ENCODE measurements at regions not wholly inside any gene's neighbourhood (a gene's known extent, or its start where the extent isn't known, plus 50 kb on each side); places are given as distances from the start of the nearest gene placed in this dataset.

DNA sequence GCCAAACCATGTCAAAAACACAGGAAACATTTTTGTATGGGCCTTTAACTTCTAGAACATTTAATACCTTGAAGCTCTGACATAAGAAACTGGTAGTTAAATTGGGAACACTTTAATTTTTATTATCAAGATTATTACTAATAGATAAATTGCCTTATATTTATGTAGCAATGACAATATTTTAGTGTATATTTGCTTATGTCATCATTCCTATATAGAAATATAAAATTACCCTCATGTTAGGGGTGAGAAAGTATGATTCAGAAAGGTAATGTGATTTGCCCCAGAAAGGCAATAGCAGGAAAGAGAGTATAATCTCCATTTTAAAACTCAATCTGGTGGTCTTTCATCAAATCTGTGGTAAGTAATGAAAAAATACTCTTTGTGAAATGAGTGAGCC, 147.4 kb downstream of the IL15 start:
- no peak for TF ChIP-seq POLR2A (IDR thresholded peaks at IDR 0.05)
- TF ChIP-seq, protein P1, sequence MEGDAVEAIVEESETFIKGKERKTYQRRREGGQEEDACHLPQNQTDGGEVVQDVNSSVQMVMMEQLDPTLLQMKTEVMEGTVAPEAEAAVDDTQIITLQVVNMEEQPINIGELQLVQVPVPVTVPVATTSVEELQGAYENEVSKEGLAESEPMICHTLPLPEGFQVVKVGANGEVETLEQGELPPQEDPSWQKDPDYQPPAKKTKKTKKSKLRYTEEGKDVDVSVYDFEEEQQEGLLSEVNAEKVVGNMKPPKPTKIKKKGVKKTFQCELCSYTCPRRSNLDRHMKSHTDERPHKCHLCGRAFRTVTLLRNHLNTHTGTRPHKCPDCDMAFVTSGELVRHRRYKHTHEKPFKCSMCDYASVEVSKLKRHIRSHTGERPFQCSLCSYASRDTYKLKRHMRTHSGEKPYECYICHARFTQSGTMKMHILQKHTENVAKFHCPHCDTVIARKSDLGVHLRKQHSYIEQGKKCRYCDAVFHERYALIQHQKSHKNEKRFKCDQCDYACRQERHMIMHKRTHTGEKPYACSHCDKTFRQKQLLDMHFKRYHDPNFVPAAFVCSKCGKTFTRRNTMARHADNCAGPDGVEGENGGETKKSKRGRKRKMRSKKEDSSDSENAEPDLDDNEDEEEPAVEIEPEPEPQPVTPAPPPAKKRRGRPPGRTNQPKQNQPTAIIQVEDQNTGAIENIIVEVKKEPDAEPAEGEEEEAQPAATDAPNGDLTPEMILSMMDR (IDR thresholded peaks at IDR 0.05), result no peak
- intact Hi-C loops (cut with DNase I; ENCODE audit: low total_unique reads), result no loop called here
- no peak for DNase-seq (ENCODE audit: low spot score in 2 of 2)
- H3K4me3 ChIP-seq (ENCODE audit: low read depth, poor library complexity, severe bottlenecking), result no peak overlapping the region

DNA sequence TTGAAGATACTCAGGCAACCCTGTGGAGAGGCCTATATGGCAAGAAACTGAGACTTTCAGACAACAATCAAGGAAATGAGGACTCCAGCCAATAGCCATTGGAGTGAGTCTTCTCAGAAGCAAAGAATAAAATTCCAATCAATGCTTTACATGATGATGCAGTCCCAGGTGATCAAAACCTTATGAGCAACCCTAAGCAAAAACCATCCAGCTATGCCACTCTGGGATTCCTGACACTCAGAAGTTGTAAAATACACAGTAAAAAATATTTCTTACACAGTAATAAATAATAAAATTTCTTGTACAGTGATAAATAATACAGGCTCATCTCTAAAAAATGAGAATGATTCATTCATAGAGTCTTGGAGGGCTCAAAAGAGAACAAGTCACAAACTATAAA, 150.6 kb downstream of the IL15 start:
- H3K4me3 ChIP-seq (ENCODE audit: low read depth, poor library complexity, severe bottlenecking), result no peak overlapping the region
- intact Hi-C loops (cut with DNase I; ENCODE audit: low total_unique reads), result no loop called here
- TF ChIP-seq, protein P1 (IDR thresholded peaks at IDR 0.05), result no peak
- TF ChIP-seq POLR2A (IDR thresholded peaks at IDR 0.05), result no peak
- no peak for DNase-seq (ENCODE audit: low spot score in 2 of 2)

DNA sequence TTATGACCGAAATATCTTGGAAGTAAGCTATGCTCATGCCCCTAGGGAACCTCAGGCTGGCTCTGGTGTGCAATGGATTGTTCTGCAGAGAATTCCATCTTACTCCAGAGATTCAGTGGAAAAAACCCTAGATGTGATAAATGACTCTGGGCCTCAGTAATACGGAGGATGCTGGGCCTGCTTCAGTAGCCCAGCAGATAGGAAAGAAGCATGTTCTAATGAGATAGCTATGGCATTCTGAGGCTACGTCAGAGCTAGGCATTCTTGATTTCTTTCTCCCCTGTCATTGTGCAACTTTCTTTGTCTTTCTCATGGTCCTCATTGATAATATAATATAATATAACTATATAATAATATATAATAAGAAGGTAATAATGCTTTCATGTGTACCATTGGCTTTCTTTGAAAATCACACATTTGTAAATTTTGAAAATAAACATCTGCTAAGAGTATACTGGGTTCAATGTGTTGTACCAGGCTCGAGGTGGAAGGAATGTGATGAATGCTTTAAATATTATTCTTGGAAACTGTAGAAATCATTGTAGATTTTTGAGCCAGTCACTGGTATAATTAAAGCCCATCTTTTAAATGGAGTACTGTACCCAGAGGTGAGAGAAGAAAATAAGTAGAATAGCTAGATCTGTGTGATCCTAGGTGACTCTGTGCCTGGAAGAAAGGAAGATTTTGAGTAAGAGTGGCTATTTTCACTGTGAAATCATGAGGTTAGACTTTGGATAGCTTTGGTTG, 152.0 kb downstream of the IL15 start:
- no peak overlapping the region for H3K4me3 ChIP-seq (ENCODE audit: low read depth, poor library complexity, severe bottlenecking)
- TF ChIP-seq, protein P1 (IDR thresholded peaks at IDR 0.05), result no peak
- no peak for TF ChIP-seq POLR2A (IDR thresholded peaks at IDR 0.05)
- no peak for DNase-seq (ENCODE audit: low spot score in 2 of 2)
- 66 to 76% methylated on average over 4 of the region's 4 CpGs for WGBS, 2 donors
- intact Hi-C loops (cut with DNase I; ENCODE audit: low total_unique reads), result no loop called here

DNA sequence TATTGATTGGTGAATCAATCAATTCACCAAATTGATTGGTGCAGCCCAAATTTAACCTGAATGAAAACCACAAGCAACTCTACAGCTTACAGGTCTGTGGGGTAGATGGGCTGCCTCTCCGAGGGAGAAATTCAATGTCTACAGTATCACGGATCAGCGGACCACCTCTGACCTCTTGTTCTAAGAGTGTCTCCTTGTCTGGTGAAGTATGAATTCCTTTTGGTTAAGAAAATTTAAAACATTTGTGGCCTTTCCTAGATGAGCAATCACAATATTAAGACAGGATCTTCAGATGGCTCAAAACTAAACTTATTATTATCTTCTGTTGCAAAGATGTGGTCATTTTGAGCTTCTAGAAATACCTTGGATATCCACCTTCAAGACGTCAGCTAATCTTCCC, 153.3 kb downstream of the IL15 start:
- no peak for TF ChIP-seq POLR2A (IDR thresholded peaks at IDR 0.05)
- TF ChIP-seq, protein P1 (IDR thresholded peaks at IDR 0.05), result no peak
- DNase-seq (ENCODE audit: low spot score in 2 of 2), result no peak
- no peak overlapping the region for H3K4me3 ChIP-seq (ENCODE audit: low read depth, poor library complexity, severe bottlenecking)
- intact Hi-C loops (cut with DNase I; ENCODE audit: low total_unique reads), result no loop called here
- 95 to 96% methylated on average over 4 of the region's 4 CpGs for WGBS, 2 donors

DNA sequence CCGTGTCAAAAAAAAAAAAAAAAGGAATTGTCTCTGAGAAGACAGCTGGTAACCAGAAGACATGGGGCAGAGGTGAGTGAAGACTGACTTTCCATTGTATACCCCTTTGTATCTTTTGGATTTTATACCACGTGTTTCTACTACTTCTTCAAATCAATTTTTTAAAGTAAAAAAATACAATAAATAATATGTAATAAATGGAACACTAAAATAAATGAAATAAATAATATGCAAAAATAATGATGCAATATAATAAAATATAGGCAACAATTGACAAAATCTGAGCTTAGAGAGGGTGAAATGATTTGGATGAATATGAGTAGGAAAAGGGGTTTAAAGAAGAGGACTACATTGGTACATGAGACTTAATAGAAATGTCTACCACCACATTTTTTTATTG, 155.8 kb downstream of the IL15 start:
- no peak for DNase-seq (ENCODE audit: low spot score in 2 of 2)
- 90 to 92% methylated on average over 2 of the region's 2 CpGs for WGBS, 2 donors
- no peak overlapping the region for H3K4me3 ChIP-seq (ENCODE audit: low read depth, poor library complexity, severe bottlenecking)
- TF ChIP-seq, protein P1 (IDR thresholded peaks at IDR 0.05), result no peak
- TF ChIP-seq POLR2A (IDR thresholded peaks at IDR 0.05), result no peak
- intact Hi-C loops (cut with DNase I; ENCODE audit: low total_unique reads), result no loop called here

DNA sequence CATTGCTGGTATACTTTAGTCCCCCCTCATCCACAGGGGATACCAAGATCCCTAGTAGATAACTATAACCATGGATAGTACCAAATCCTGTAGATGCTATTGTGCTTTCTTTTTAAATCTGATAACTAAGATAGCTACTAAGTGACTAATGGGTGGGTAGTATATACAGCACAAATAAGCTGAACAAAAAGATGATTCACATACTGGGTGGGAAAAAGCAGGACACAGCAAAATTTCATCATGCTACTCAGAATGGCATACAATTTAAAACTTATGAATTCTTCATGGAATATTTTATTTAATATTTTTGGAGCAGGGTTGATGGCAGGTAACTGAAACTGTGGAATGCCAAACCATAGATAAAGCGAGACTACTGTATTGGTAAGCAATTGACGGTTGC, 161.6 kb downstream of the IL15 start:
- DNase-seq (ENCODE audit: low spot score in 2 of 2), result no peak
- no peak overlapping the region for H3K4me3 ChIP-seq (ENCODE audit: low read depth, poor library complexity, severe bottlenecking)
- 93 to 96% methylated on average over 2 of the region's 2 CpGs for WGBS, 2 donors
- TF ChIP-seq, protein P1 (IDR thresholded peaks at IDR 0.05), result no peak
- no peak for TF ChIP-seq POLR2A (IDR thresholded peaks at IDR 0.05)
- intact Hi-C loops (cut with DNase I; ENCODE audit: low total_unique reads), result no loop called here

Data from lower leg skin (tissue), 4 donors.